ENCODE measurements at regions not wholly inside any gene's neighbourhood (a gene's known extent, or its start where the extent isn't known, plus 50 kb on each side); places are given as distances from the start of the nearest gene placed in this dataset.

GRCh38 chr4:67234296-67234695 is 311.0 kb downstream of the CENPC start:
- intact Hi-C loops (cut with DNase I; ENCODE audit: low total_unique reads) = no loop called here
- Histone ChIP-seq H3K27me3 (no peaks in the 10 kb centered on the region), H3K4me1 (no peaks in the 10 kb centered on the region), H3K27ac (no peak overlapping the region), H3K4me3 (no peak overlapping the region), H3K36me3 (no peaks in the 10 kb centered on the region), H3K9me3 (no peaks in the 10 kb centered on the region)
- TF ChIP-seq CTCF (IDR thresholded peaks at IDR 0.05) (no peak), POLR2A (IDR thresholded peaks at IDR 0.05) (no peak)
- no peak for DNase-seq

- TF ChIP-seq CTCF (IDR thresholded peaks at IDR 0.05) (no peak), POLR2A (IDR thresholded peaks at IDR 0.05) (no peak)
- Histone ChIP-seq H3K36me3 (no peaks in the 10 kb centered on the region), H3K27ac (no peak overlapping the region), H3K4me1 (no peaks in the 10 kb centered on the region), H3K27me3 (no peaks in the 10 kb centered on the region), H3K9me3 (no peaks in the 10 kb centered on the region), H3K4me3 (no peak overlapping the region)
- no peak for DNase-seq
- intact Hi-C loops (cut with DNase I; ENCODE audit: low total_unique reads) = no loop called here
These were observed 316.2 kb downstream of the CENPC start for GRCh38 chr4:67229148-67229547.

- no peaks in the 10 kb centered on the region for H3K4me1 ChIP-seq
- H3K4me3 ChIP-seq = no peak overlapping the region
- H3K27me3 ChIP-seq = no peaks in the 10 kb centered on the region
- DNase-seq = no peak
- H3K27ac ChIP-seq = no peak overlapping the region
- H3K9me3 ChIP-seq = no peaks in the 10 kb centered on the region
- intact Hi-C loops (cut with DNase I; ENCODE audit: low total_unique reads) = no loop called here
- no peaks in the 10 kb centered on the region for H3K36me3 ChIP-seq
- TF ChIP-seq POLR2A (IDR thresholded peaks at IDR 0.05) (no peak), CTCF (IDR thresholded peaks at IDR 0.05) (no peak)
These were observed 324.4 kb downstream of the CENPC start for GRCh38 chr4:67220861-67221260.

- intact Hi-C loops (cut with DNase I; ENCODE audit: low total_unique reads) = no loop called here
- H3K36me3 ChIP-seq = no peaks in the 10 kb centered on the region
- no peaks in the 10 kb centered on the region for H3K4me1 ChIP-seq
- no peak for TF ChIP-seq CTCF (IDR thresholded peaks at IDR 0.05)
- TF ChIP-seq POLR2A (IDR thresholded peaks at IDR 0.05) = no peak
- no peaks in the 10 kb centered on the region for H3K9me3 ChIP-seq
- H3K27ac ChIP-seq = no peak overlapping the region
- no peak overlapping the region for H3K4me3 ChIP-seq
- DNase-seq = no peak
- no peaks in the 10 kb centered on the region for H3K27me3 ChIP-seq
These were observed 326.4 kb downstream of the CENPC start for GRCh38 chr4:67218883-67219282.

- no peaks in the 10 kb centered on the region for H3K36me3 ChIP-seq
- intact Hi-C loops (cut with DNase I; ENCODE audit: low total_unique reads) = no loop called here
- no peak for DNase-seq
- no peaks in the 10 kb centered on the region for H3K9me3 ChIP-seq
- TF ChIP-seq POLR2A (IDR thresholded peaks at IDR 0.05) (no peak), CTCF (IDR thresholded peaks at IDR 0.05) (no peak)
- H3K4me1 ChIP-seq = no peaks in the 10 kb centered on the region
- H3K27me3 ChIP-seq = no peaks in the 10 kb centered on the region
- H3K4me3 ChIP-seq = no peak overlapping the region
- H3K27ac ChIP-seq = no peak overlapping the region
These were observed 337.3 kb downstream of the CENPC start for GRCh38 chr4:67207941-67208441.

All from uterus (tissue), 3 donors.